ENCODE measurements at regions not wholly inside any gene's neighbourhood (a gene's known extent, or its start where the extent isn't known, plus 50 kb on each side); places are given as distances from the start of the nearest gene placed in this dataset.

GRCh38 chr1:38267037-38268036, 220.7 kb upstream of the POU3F1 start:
- DNase-seq (ENCODE audit: low spot score) = no peak

- DNase-seq (ENCODE audit: low spot score) = no peak
Observed at GRCh38 chr1:38266197-38266520, 219.6 kb upstream of the POU3F1 start.

GRCh38 chr1:38265293-38266196, 219.0 kb upstream of the POU3F1 start:
- no peak for DNase-seq (ENCODE audit: low spot score)

- no peak for DNase-seq (ENCODE audit: low spot score)
Observed at GRCh38 chr1:38263438-38263837, 216.8 kb upstream of the POU3F1 start.

GRCh38 chr1:38261574-38261973, 215.0 kb upstream of the POU3F1 start:
- DNase-seq (ENCODE audit: low spot score) = no peak

GRCh38 chr1:38258085-38258627, 211.6 kb upstream of the POU3F1 start:
- no peak for DNase-seq (ENCODE audit: low spot score)

GRCh38 chr1:38257374-38257773, 210.8 kb upstream of the POU3F1 start:
- DNase-seq (ENCODE audit: low spot score) = no peak

GRCh38 chr1:38256072-38256471, 209.5 kb upstream of the POU3F1 start:
- DNase-seq (ENCODE audit: low spot score) = no peak

GRCh38 chr1:38253314-38253713, 206.7 kb upstream of the POU3F1 start:
- no peak for DNase-seq (ENCODE audit: low spot score)

- no peak for DNase-seq (ENCODE audit: low spot score)
Observed at GRCh38 chr1:38250356-38250755, 203.8 kb upstream of the POU3F1 start.

- no peak for DNase-seq (ENCODE audit: low spot score)
Observed at GRCh38 chr1:38249001-38249400, 202.4 kb upstream of the POU3F1 start.

- DNase-seq (ENCODE audit: low spot score) = peak; percentile 56
Observed at GRCh38 chr1:38246955-38247952, 200.7 kb upstream of the POU3F1 start.

- no peak for DNase-seq (ENCODE audit: low spot score)
Observed at GRCh38 chr1:38244218-38244845, 197.7 kb upstream of the POU3F1 start.

- DNase-seq (ENCODE audit: low spot score) = no peak
Observed at GRCh38 chr1:38243106-38243505, 196.5 kb upstream of the POU3F1 start.

GRCh38 chr1:38242506-38242905, 195.9 kb upstream of the POU3F1 start:
- no peak for DNase-seq (ENCODE audit: low spot score)

GRCh38 chr1:38241594-38242334, 195.2 kb upstream of the POU3F1 start:
- peak; percentile 4 for DNase-seq (ENCODE audit: low spot score)

GRCh38 chr1:38240618-38241017, 194.0 kb upstream of the POU3F1 start:
- no peak for DNase-seq (ENCODE audit: low spot score)

GRCh38 chr1:38239258-38239835, 192.8 kb upstream of the POU3F1 start:
- DNase-seq (ENCODE audit: low spot score) = no peak

GRCh38 chr1:38238294-38238693, 191.7 kb upstream of the POU3F1 start:
- no peak for DNase-seq (ENCODE audit: low spot score)
